DMS153 treated with DMSO at 0.1 percent for 48 hours (cell line): ENCODE measurements at regions not wholly inside any gene's neighbourhood (a gene's known extent, or its start where the extent isn't known, plus 50 kb on each side); places are given as distances from the start of the nearest gene placed in this dataset.
A peak's percentile ranks its signal among the peaks of the same experiment; 100 is the strongest.

Source experiments
- DNase-seq: peaks from one replicate; lab custom pipeline; 2025; ENCODE audit not compliant: unreplicated experiment; lab: John Stamatoyannopoulos, UW

DNA sequence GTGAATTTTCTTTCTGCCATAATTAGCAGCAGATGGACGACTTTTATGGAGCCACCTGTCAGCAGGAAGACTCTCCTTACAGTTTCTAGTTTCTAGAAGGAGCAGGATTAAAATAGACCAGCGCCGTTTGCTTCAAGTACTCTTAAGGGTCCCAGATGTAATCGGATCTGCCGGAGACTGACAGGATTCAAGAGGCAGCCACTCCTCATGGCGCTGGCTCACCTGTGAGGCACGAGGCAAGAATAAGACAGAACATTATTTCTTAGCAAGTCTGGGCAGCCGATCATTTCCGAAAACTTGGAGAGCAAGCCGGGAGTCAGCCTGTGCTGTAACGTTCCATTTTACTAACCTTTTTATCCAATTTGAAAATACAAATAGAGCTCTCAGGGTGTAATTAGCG, 410.4 kb upstream of the RORA start:
- no peak for DNase-seq

DNA sequence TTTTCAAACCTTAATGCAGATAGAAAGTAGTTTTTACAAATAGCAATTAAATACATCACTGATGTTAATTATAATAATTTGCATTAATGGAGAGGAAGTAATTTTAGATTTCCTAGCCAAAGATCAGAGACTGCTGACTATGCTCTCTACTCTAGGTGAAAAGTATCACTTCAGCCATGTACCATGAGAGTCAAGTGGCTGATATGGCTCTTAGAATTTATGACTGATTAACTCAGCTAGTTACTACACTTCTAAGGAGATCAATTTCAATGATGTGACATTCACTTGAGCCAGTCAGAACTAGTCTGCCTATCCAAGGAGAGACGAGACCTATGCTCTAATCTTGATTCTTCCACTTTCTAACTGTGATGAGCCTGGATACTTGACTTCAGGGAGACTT, 405.7 kb upstream of the RORA start:
- DNase-seq, result no peak

DNA sequence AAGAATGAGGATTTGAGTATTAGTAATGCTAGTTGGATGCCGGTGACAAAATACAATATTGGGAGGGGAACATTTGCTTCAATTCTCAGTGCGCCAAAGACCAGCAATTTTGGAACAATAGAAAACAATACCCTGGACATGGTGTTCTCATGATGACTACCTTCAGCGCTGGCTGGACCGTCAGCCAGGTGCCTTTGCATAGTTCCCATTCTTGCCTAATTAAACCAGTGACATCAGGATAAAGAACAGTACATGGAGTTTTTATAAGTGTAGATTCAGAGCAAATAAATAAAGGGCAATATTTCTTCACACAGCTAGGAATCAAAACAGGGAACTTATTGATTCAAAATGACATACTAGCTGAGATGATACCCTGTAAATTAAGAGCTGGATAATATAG, 404.8 kb upstream of the RORA start:
- DNase-seq, result no peak

DNA sequence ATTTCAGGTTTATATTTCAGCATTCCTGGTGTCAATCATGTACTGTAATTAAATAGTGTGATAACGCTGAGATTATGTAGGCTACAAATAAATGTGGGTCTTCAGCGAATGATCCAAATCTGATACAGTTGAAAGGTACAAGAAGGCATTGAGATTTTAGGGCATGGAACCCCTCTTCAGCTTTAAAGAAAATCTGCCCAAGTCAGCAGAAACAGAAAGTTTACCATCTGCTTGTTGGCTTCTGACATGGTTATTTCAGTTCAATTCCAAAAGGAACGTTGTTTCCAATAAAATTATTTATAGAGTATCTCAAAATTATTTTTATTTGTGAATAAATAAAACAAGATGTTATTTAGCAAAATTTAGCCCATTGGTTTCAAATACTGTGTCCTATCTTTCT, 400.2 kb upstream of the RORA start:
- DNase-seq, result no peak

DNA sequence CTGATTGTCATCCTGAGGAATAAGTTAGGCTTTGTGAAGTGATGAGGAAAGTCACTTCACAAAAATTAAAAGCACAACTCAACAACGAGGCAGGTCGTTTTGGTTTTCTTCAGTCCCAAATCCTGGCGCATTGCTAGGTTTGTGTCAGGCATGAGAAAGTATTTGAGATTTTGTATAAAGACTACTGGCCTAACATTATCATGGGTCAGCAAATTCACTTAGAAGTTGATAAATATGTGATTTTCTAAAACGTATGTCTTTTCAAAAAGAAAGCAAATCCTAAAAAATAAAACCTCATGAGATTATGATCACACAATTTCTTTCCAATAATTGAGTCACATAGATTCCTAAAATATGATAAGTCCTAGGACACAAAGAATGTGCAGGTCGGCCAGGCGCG, 395.8 kb upstream of the RORA start:
- DNase-seq, result no peak

DNA sequence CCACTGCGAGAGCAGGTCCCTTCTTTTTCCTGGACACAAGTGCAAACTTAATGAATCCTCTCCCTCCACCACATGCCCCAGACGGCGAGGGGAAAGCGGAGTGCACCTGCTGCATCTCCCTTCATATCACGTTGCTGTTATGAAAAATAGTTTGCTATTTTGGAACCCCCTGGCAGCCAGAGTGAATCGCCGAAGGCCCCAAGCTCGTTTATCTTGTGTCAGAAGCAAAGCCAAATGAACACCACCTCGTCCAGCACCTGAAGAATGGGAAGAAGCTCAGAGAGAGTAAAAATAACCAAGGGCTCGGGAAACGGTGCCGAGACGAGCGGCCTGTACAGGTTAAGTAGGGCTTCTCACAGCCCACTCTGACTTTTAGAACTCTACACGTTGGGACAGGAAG, 394.6 kb upstream of the RORA start:
- DNase-seq, result no peak

DNA sequence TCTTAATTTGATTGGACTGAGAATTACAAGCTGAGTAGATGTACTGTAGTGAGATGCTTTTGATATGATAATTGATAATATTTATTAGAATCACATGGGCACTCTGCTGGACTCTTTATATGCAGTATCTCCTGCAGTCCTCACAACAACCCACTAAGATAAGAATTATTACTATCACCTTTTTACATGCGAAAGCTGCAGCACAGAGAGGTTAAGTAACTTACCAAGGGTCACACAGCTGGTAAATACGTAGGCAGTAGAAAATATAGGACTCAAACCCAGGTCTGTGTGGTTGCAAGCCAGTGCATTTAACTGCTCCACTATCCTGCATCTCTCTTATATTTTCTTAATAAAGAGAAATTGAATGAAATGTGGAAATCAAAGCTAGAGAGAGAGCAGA, 392.8 kb upstream of the RORA start:
- no peak for DNase-seq

DNA sequence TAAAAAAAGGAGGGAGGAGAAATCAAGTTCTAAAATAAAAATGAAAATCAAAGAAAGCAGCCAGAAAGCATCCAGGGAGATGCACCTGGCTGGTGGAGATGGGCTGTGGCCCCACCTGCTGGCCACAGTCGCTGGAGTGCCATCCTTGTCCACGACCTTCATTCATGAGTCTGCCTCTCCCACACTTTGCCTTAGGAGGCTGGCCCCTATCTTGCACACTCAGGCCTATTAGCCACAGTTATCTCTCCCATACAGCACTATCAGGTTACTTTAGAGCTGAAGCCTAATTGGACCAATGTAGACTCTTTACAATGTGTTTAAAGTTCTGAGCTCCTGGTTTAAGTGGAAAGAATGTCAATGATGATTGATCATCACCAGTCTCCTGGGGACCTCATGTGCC, 392.0 kb upstream of the RORA start:
- peak; percentile 26 for DNase-seq

DNA sequence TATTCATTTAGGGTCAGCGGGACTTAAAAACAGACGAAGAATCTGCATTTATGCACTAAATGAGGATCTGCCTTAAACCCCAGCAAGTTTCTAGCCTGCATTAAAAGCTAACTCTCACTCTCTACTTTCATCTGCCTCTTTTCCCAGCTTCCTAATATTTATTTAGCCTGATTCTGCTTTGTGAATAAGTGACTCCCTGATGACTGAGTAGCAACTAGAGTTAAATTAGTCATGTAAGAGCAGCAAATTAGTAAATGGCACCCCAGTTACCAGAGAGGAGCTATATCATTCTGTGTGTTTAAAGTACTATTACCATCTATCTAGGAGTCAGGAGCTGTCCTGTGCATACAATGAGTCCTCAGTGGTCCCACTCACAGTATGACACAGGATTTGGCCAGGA, 391.0 kb upstream of the RORA start:
- no peak for DNase-seq

DNA sequence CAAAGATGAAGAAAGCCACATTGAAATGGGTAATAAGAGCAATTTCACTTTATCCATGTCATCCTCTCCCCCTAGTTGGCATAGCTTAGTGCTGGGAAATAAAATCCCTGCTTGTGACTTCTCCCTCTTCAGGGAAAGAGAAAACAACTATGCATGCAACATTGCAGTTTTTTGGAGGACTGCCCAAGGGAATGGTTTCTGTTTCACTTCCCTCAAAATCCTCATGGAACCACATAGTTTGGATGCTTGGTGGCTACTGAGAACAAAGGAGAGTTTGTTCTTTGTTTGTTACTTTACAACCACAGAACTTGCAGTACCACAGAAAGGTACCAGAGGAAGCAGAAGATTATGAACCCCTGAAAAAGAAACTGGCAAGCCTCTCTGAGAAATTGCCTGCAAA, 384.6 kb upstream of the RORA start:
- DNase-seq, result no peak

DNA sequence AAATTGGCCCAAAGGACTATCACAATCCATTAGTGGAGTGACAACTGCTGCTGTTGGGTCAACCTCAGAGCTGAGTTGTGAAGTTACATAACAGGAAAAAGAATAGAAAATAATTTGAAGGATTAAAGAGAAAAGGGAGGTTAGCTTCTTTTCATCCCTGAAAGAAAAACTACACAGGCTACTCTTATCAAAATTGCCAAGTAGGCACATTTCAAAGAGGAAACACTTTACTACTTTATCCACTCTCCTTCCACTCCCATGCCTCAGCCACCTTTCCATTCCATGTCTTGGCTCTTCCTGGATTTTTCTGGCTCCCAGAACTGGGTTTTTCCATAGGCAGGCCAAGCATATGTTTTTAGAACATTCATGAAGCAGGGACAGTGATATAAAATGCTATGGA, 384.0 kb upstream of the RORA start:
- DNase-seq, result no peak

DNA sequence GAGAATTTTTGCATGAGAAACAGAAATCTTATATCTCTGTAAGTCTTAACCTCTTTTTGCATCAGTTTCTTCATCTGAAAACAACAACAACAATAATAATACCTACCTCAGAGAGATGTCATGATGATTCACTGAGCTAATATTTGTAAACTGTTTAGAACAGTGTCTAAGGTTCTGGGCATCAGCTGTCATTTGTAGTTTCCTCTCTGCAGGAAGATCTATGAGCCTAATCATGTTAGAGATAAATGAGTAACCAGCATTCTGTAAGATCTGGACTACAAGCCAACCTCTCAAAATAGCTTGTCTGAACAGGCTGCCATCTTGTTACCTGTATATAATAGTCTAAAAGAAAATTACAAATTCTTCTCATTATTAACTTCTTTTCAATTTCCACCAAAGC, 383.0 kb upstream of the RORA start:
- DNase-seq, result no peak

DNA sequence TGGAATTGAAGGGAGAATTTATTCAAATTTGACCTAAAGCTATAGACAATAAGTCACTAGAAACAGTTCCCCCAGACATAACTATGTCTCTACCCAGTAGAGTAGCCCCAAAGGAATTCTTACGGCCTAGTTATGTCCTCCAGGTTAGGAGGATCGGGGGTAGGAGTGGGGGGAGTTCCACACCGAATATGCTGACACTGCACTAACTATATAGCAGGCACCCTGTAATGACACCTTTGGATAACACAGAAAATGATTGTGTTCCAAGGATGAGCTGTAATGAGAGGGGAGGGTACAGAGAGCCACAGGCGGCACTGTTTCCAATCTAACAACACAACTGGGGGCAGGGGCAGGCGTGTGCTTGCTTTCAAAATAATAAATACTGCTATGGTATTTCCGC, 376.2 kb upstream of the RORA start:
- DNase-seq, result no peak

DNA sequence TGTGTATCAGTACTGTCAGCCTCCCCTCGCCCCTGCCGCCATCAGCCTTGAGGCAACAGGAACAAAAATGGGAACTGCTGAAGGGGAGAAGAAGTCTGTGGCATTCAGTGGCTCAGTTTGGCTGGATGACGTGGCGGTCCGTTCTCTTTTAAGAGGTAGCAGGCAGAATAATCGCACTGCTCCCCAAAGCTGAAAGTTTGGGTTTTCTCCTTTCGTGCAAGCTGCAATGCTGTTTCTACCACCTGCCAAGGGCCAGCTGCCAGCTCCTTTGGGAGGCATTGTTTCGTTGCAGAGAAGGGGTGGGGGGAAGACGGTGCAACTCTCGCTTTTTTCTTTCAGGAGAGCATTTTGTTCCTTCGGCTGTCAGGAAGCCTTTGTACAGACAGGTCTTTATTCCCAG, 369.6 kb upstream of the RORA start:
- no peak for DNase-seq

DNA sequence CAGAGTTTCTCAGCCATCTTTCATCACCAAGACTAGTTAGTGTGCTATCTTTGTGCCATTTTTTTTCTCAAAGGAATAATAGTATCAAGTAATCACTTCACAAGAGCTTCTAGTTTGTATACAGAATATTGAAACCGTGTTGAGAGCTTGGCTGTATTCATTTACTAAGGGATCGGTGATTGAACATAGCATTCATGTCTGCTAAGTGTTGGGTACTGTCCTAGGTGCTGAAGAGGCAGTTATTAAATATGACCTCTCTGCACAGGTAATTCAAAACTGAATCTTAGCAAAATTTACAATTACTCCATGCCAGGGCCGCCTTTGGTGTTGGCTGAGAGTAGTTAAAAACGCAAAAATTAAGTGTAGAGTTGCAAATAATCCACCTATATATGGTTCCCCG, 355.3 kb upstream of the RORA start:
- DNase-seq, result no peak

DNA sequence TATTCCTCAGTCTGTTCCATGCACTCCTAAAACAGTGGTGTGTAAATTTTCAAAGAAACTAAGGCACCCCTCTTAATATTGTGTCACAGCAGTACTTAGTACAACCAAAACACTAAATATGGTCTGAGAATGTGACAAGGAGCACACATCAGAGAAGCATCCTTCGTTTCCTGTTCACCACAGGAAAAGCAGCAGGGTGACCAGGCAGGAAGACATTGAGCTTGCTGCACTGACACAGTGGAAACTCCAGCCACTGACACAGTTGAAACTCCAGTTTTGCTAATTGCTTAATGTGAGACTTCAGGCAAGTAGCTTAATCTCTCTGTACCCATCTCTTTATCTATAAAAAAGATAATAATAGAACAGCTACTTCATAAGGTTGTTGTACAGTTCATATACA, 353.0 kb upstream of the RORA start:
- no peak for DNase-seq

DNA sequence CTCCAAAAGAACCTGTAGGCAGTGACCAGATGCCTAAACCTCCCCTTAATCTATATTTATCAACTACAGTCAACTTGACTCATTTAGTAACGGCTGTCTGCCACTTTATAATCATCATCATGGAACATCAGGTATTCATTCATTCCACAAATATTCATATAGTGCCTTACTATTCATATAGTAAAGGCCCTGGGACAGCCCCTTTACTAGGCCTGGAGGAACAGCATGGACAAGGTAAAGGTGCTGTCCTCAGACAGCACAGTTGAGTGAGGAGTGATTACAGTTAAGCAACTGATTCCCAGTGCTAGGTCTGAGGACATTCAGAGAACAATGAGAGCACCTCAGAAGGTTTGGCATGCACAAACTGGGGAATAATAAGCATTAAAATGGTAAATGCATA, 346.5 kb upstream of the RORA start:
- DNase-seq, result no peak

DNA sequence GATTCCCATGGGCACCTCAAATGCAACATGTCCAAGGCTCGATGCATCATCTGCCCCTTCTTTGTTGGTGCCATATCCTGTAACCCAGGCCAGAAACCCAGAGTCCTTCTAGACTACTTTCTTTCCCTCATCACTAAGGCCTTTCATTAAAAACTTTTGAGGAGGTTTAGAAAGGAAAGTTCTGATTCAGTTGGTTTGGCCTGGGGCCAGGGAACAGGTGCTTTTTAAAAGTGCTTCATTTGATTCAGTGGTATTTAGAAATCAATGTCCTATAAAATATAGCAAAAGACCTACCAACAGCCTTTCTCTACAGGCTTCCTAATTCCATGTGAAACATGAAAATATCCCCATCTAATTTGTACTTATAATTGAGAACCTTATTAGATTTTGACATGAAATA, 341.9 kb upstream of the RORA start:
- DNase-seq, result no peak

DNA sequence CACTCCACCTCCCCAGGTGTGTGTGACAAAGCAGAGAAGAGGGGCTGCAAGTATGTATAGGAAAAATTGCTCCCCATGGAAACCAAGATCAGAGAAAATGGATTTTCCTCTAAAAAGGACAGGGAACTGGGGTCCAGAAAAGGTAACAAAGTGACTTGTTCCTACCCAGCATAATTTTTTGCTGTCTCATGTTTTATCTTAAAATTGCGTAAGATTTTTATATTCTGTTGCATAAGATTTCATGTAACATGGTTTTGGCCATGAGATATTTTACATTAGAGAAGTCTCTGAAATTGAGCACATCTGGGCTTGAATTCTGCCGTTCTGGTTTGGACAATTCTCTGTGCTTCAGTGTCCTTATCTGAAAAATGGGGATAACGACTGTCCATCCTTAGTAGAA, 335.7 kb upstream of the RORA start:
- no peak for DNase-seq

DNA sequence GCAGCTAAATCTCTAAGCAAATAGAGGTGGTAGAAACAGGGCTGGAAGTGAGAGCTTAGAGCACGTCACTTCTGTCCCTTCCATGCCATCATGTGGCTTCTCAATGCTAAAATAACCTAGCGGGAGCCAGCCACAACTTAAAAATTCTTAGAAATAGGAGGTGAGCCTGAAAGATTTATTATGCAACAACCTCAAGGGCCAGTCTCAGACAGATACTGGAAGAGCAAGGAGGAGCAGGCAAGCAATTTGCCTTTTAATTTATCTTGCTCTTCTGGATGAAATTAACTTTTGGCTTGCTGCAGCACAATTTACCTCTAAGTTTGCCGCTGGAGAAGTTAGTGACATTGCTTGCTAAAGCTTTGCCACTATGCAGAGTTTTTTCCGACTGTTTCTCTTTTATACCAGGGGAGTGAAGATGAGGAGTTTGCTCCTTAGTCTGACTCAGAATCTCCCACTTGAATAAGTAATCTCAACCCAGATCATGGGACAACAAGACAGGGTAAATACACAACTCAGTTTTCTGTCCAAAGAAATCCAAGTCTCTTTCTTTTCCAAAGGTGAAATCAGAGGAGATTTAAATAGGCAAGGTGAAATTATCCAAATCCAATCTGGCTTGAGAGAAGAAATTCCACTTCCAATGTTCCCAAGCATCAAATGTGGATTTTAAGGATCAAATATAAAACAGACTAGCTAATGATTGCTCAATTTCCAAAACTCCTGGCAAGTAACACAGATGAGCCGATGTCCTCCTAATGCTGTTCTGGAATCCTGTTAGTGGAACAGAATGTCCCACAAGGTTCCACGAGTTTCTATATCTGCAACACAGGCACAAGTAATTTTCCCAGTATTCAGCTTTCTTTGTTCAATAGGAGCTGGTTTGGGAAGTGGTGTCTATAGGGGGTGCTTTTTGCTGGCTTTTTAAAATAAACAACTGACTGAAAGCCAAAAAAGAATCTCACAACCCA, 329.4 kb upstream of the RORA start:
- DNase-seq, result no peak

DNA sequence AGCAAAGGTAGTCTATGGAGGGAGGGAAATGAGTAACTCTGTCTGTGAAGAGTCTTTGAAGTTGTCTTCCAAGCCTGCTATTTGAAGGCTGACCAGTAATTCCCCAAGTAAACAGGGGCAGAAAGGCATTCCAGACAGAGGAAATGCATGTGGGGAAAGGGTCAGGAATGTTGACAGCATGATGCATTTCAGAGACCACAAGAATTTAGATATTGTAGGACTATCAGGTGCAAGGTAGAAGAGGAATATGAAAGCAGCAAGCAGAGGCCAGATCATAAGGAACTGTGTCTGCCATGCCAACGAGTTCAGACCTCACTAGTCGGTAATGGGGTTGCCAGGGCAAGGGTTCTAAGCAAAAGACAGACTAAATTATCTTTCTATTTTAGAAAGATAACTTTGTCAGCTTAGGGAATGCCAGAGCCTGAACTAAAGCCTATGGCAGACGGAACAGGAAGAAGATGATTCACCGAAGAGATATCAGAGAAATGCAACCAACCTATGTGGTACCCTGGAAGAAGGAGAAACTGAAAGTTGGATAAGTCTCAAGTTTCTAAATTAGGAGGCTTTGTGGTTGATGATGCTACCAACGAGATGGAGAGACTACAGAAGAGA, 327.0 kb upstream of the RORA start:
- DNase-seq, result no peak

DNA sequence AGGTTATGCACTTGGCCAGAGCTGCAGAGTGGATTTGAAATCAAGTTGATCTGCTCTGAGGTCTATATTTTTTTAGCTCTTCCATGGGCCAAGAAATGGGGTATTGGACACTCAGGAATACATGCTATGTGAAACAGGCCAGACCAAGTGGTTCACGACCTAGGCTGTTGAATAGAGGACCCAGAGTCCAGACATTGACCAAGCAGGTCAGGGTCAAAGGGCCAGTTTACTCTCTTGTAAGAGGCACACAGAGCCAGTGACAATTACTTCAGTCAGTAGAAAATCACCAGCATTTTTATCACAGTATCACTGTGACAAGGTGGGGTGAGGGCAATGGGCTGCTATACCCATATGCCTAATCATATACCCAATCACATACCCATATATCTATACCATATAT, 320.6 kb upstream of the RORA start:
- DNase-seq, result no peak

DNA sequence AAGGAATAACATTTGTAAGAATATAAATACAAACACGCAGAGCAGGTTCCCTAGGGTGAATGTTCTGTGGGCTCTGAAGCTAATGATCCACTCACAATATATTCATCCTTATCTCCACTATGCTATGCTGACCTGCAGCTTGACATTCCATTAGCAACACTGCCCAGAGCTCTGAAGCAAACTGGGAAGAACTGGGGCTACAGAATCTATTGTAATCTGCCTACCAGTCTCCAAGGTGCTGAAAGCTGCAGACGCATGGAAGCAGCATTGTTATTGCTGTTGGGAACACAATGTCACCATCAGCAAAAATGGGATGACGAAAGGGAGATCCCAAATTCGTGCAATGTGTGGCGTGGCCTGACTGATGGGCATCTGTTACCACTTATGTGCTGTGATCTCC, 316.7 kb upstream of the RORA start:
- DNase-seq, result no peak
